HUDEP-2 (cell line): ENCODE measurements at regions not wholly inside any gene's neighbourhood (a gene's known extent, or its start where the extent isn't known, plus 50 kb on each side); places are given as distances from the start of the nearest gene placed in this dataset.

Experiments used
- DNase-seq, 76 experiments: peaks; one replicate each; lab custom pipeline; 2025; ENCODE audit not compliant: unreplicated experiment in 76 of 76; lab: John Stamatoyannopoulos, UW

GRCh38 chr4:180852738-180853137, 1390.5 kb upstream of the TENM3 start:
- no peak for DNase-seq

GRCh38 chr4:180855184-180855583, 1388.0 kb upstream of the TENM3 start:
- no peak for DNase-seq

GRCh38 chr4:180860089-180860720, 1383.0 kb upstream of the TENM3 start:
- DNase-seq, result no peak

GRCh38 chr4:180861651-180862050, 1381.6 kb upstream of the TENM3 start:
- no peak for DNase-seq

GRCh38 chr4:180866933-180867643, 1376.1 kb upstream of the TENM3 start:
- no peak for DNase-seq

GRCh38 chr4:180870623-180871022, 1372.6 kb upstream of the TENM3 start:
- DNase-seq, result no peak

- DNase-seq, result no peak
Observed at GRCh38 chr4:180898305-180898704, 1344.9 kb upstream of the TENM3 start.

- DNase-seq, result no peak
Observed at GRCh38 chr4:180900781-180901180, 1342.4 kb upstream of the TENM3 start.

- no peak for DNase-seq
Observed at GRCh38 chr4:180909279-180909678, 1333.9 kb upstream of the TENM3 start.

GRCh38 chr4:180913750-180914149, 1329.5 kb upstream of the TENM3 start:
- DNase-seq, result no peak

GRCh38 chr4:180923486-180923885, 1319.7 kb upstream of the TENM3 start:
- DNase-seq, result no peak

- no peak for DNase-seq
Observed at GRCh38 chr4:180925805-180926204, 1317.4 kb upstream of the TENM3 start.

GRCh38 chr4:180926277-180926676, 1316.9 kb upstream of the TENM3 start:
- no peak for DNase-seq

GRCh38 chr4:180932370-180933001, 1310.7 kb upstream of the TENM3 start:
- DNase-seq, result no peak

- DNase-seq, result no peak
Observed at GRCh38 chr4:180937083-180937482, 1306.1 kb upstream of the TENM3 start.

GRCh38 chr4:180940680-180941079, 1302.5 kb upstream of the TENM3 start:
- no peak for DNase-seq

- no peak for DNase-seq
Observed at GRCh38 chr4:180942367-180942916, 1300.8 kb upstream of the TENM3 start.

GRCh38 chr4:180946188-180946587, 1297.0 kb upstream of the TENM3 start:
- DNase-seq, result no peak

- DNase-seq, result no peak
Observed at GRCh38 chr4:180947425-180947824, 1295.8 kb upstream of the TENM3 start.

- DNase-seq, result no peak
Observed at GRCh38 chr4:180949424-180950213, 1293.6 kb upstream of the TENM3 start.

- no peak for DNase-seq
Observed at GRCh38 chr4:180950377-180950776, 1292.8 kb upstream of the TENM3 start.
